Natural killer cell (primary cell): ENCODE measurements at regions not wholly inside any gene's neighbourhood (a gene's known extent, or its start where the extent isn't known, plus 50 kb on each side); places are given as distances from the start of the nearest gene placed in this dataset.

Experiments used
- ATAC-seq, 3 donors: fragments of 150-1000 bp in 2 of 3; fragments of 200-7000 bp in 1 of 3; cut with Tn5 transposase; 1 replicate in 1 of 3; 2 replicates in 2 of 3; pipeline ENCODE4 v1.10.0; 2021; ENCODE audit warnings: mild to moderate bottlenecking in 2 of 3, moderate library complexity in 2 of 3
- DNase-seq, 2 donors: peaks; one replicate each; pipeline versions ENCODE4 v3.0.0 to v3.0.0-alpha.2; 2013 to 2021; ENCODE audit warnings: mixed read lengths in 1 of 2
- H3K27ac ChIP-seq: one replicate; pipeline ENCODE4 v1.5.1; 2013; ENCODE audit warnings: mild to moderate bottlenecking, low read length
- H3K27me3 ChIP-seq: one replicate; pipeline ENCODE4 v1.6.1; 2013; ENCODE audit warnings: low read length; ENCODE audit not compliant: control insufficient read depth, insufficient read depth
- H3K36me3 ChIP-seq: one replicate; pipeline ENCODE4 v1.6.1; 2013; ENCODE audit warnings: low read length; ENCODE audit not compliant: control insufficient read depth, insufficient read depth
- H3K4me1 ChIP-seq: one replicate; pipeline ENCODE4 v1.6.1; 2013; ENCODE audit warnings: low read length; ENCODE audit not compliant: control insufficient read depth, insufficient read depth
- H3K4me3 ChIP-seq: one replicate; pipeline ENCODE4 v1.5.1; 2013; ENCODE audit warnings: low read length
- H3K9me3 ChIP-seq: one replicate; pipeline ENCODE4 v1.6.1; 2013; ENCODE audit warnings: low read length; ENCODE audit not compliant: control insufficient read depth, insufficient read depth
- H3K27ac Mint-ChIP-seq, 2 donors: one replicate each; pipeline ENCODE4 v1.8.0; 2022; ENCODE audit warnings: mild to moderate bottlenecking in 2 of 2, mixed read lengths in 2 of 2, moderate library complexity in 1 of 2
- H3K27me3 Mint-ChIP-seq, 2 donors: one replicate each; pipeline ENCODE4 v1.8.0; 2022; ENCODE audit warnings: low read depth in 2 of 2, mixed read lengths in 2 of 2
- H3K36me3 Mint-ChIP-seq: one replicate; pipeline ENCODE4 v1.8.0; 2022; ENCODE audit warnings: mixed read lengths
- H3K4me1 Mint-ChIP-seq, 2 donors: one replicate each; pipeline ENCODE4 v1.8.0; 2022; ENCODE audit warnings: mixed read lengths in 2 of 2
- H3K4me3 Mint-ChIP-seq: one replicate; pipeline ENCODE4 v1.8.0; 2022; ENCODE audit warnings: mild to moderate bottlenecking, moderate library complexity, mixed read lengths
- H3K9me3 Mint-ChIP-seq, 2 donors: one replicate each; pipeline ENCODE4 v1.8.0; 2022; ENCODE audit warnings: mixed read lengths in 2 of 2
- CTCF ChIP-seq: fragments of 200-600 bp; IDR thresholded peaks from one replicate; pipeline ENCODE4 v1.8.0; 2022; ENCODE audit warnings: antibody characterized with exemption
- WGBS: methylation state at CpG from one replicate; pipeline ENCODE4 v1.1.7; 2013; ENCODE audit warnings: missing lambda C conversion rate; ENCODE audit not compliant: insufficient coverage; 5-methylcytosine and 5-hydroxymethylcytosine counted together
- intact Hi-C: fragments of 100-400 bp; cut with micrococcal nuclease; formaldehyde crosslinking; loops from one replicate; pipeline ENCODE4 v1.14.2; 2022

GRCh38 chr4:155564086-155564485 lies 102.6 kb upstream of the GUCY1A1 start:
- DNase-seq: no peak
- intact Hi-C loops: no loop called here
- peaks cover 2% of the 10 kb centered on the region for H3K27me3 ChIP-seq
- no peak overlapping the region for H3K27ac ChIP-seq
- H3K4me3 ChIP-seq: no peak overlapping the region
- Mint-ChIP-seq H3K36me3 (no peaks in the 10 kb centered on the region), H3K27me3 (peaks cover 0 to 5% of the 10 kb centered on the region in 2 donors), H3K9me3 (no peaks in the 10 kb centered on the region), H3K27ac (no peak overlapping the region), H3K4me1 (no peaks in the 10 kb centered on the region), H3K4me3 (no peak overlapping the region)
- ATAC-seq: no peak
- TF ChIP-seq CTCF: no peak
- H3K9me3 ChIP-seq: no peaks in the 10 kb centered on the region
- H3K4me1 ChIP-seq: no peaks in the 10 kb centered on the region
- no peaks in the 10 kb centered on the region for H3K36me3 ChIP-seq
- WGBS: 40% methylated on average over 1 of the region's 2 CpGs

- Mint-ChIP-seq H3K27ac (no peak overlapping the region), H3K27me3 (peaks cover 0 to 5% of the 10 kb centered on the region in 2 donors), H3K4me1 (no peaks in the 10 kb centered on the region), H3K4me3 (no peak overlapping the region), H3K9me3 (no peaks in the 10 kb centered on the region), H3K36me3 (no peaks in the 10 kb centered on the region)
- Histone ChIP-seq H3K27me3 (no peaks in the 10 kb centered on the region), H3K4me3 (no peak overlapping the region), H3K4me1 (no peaks in the 10 kb centered on the region), H3K9me3 (no peaks in the 10 kb centered on the region), H3K27ac (no peak overlapping the region), H3K36me3 (no peaks in the 10 kb centered on the region)
- intact Hi-C loops: no loop called here
- no peak for TF ChIP-seq CTCF
- DNase-seq: no peak
- no peak for ATAC-seq
These were observed 106.7 kb upstream of the GUCY1A1 start for GRCh38 chr4:155559915-155560314.

- no peaks in the 10 kb centered on the region for H3K9me3 ChIP-seq
- no peaks in the 10 kb centered on the region for H3K4me1 ChIP-seq
- no peaks in the 10 kb centered on the region for H3K27me3 ChIP-seq
- H3K27ac ChIP-seq: no peak overlapping the region
- no peaks in the 10 kb centered on the region for H3K36me3 Mint-ChIP-seq
- H3K36me3 ChIP-seq: no peaks in the 10 kb centered on the region
- DNase-seq (no peak), ATAC-seq (no peak)
- peaks cover 2 to 4% of the 10 kb centered on the region in 2 donors for H3K9me3 Mint-ChIP-seq
- 89% methylated on average over 3 of the region's 3 CpGs for WGBS
- H3K4me3 Mint-ChIP-seq: no peak overlapping the region
- H3K4me3 ChIP-seq: no peak overlapping the region
- no peak for TF ChIP-seq CTCF
- no peaks in the 10 kb centered on the region for H3K4me1 Mint-ChIP-seq
- intact Hi-C loops: no loop called here
- no peak overlapping the region for H3K27ac Mint-ChIP-seq
- no peaks in the 10 kb centered on the region for H3K27me3 Mint-ChIP-seq
These were observed 114.5 kb upstream of the GUCY1A1 start for GRCh38 chr4:155552180-155552579.

GRCh38 chr4:155548173-155548572 lies 118.5 kb upstream of the GUCY1A1 start:
- H3K36me3 Mint-ChIP-seq: peaks cover 7% of the 10 kb centered on the region
- Histone ChIP-seq H3K4me1 (no peaks in the 10 kb centered on the region), H3K27ac (no peak overlapping the region), H3K27me3 (no peaks in the 10 kb centered on the region), H3K9me3 (peaks cover 4% of the 10 kb centered on the region), H3K36me3 (no peaks in the 10 kb centered on the region), H3K4me3 (no peak overlapping the region)
- H3K9me3 Mint-ChIP-seq: peaks cover 2% of the 10 kb centered on the region in 2 donors
- TF ChIP-seq CTCF: no peak
- H3K4me3 Mint-ChIP-seq: no peak overlapping the region
- 68% methylated on average over 2 of the region's 2 CpGs for WGBS
- intact Hi-C loops: no loop called here
- H3K4me1 Mint-ChIP-seq: no peaks in the 10 kb centered on the region
- ATAC-seq (no peak), DNase-seq (no peak)
- no peak overlapping the region for H3K27ac Mint-ChIP-seq
- H3K27me3 Mint-ChIP-seq: no peaks in the 10 kb centered on the region
